ENCODE measurements at regions not wholly inside any gene's neighbourhood (a gene's known extent, or its start where the extent isn't known, plus 50 kb on each side); places are given as distances from the start of the nearest gene placed in this dataset.
"Not testable (repeated sequence)": the region's sequence is repeated elsewhere in the genome, so short reads cannot be mapped to it uniquely, and the experiment has no call there.

DNA sequence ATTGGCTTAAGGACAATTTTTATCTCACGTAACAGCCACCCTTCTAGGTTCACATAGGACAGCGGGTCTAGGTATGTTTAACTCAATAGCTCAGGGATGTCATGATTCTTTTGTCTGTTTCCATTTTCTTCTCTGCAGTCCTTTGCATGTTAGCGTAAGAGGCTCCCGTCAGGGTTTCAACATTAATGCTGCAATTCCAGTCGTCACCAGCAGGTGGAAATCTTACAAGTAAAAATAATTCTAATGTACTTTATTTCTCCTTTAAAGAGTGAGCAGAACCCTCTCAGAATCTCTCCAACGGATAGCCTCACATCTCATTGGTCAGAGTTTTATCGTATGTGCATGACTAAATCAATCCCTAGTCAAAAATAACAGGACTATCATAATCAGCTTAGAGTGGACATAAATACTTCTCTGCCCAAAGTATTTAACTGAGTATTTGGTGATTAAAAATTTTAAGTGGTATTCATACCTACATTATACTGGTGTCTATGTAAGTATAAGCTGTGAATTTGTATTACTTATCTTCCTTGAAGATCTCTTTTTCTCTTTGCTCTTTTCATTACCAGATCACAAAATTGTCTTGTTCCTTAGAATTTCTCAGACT, 487.2 kb upstream of the GCFC2 start:
- no peak overlapping the region for H3K27ac ChIP-seq
- H4K20me1 ChIP-seq, result no peaks in the 10 kb centered on the region
- H3K4me3 ChIP-seq, result no peak overlapping the region
- H3K36me3 ChIP-seq, result no peaks in the 10 kb centered on the region
- no peaks in the 10 kb centered on the region for H3K4me1 ChIP-seq
- H3K9me3 ChIP-seq, result no peaks in the 10 kb centered on the region
- no peaks in the 10 kb centered on the region for H3K27me3 ChIP-seq
- H3K4me2 ChIP-seq, result no peak overlapping the region
- H3K9ac ChIP-seq, result no peak overlapping the region
- no peak for TF ChIP-seq Cebpa-rat (IDR thresholded peaks at IDR 0.05)

DNA sequence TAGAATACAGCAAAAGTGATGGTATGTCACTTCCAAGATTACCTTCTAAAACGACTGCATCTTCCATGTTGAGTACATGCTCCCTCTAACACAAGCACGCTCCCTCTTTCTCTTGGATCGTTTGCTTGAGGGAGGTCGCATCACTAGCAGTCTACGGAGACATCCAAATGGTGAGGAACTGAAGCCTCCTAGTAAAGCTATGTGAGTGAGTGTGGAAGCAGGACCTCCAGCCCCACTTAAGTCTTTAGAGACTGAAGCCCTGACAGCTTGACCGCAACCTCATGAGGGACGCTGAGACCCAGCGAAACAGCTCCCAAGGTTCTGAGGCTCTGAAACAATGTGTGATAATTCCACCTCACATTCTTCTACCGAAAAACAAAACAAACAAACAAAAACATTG, 486.7 kb upstream of the GCFC2 start:
- Histone ChIP-seq H3K27ac (no peak overlapping the region), H3K9me3 (no peaks in the 10 kb centered on the region), H3K4me2 (no peak overlapping the region), H3K36me3 (no peaks in the 10 kb centered on the region), H3K4me1 (no peaks in the 10 kb centered on the region), H4K20me1 (no peaks in the 10 kb centered on the region), H3K27me3 (no peaks in the 10 kb centered on the region), H3K9ac (no peak overlapping the region), H3K4me3 (no peak overlapping the region)
- no peak for TF ChIP-seq Cebpa-rat (IDR thresholded peaks at IDR 0.05)

DNA sequence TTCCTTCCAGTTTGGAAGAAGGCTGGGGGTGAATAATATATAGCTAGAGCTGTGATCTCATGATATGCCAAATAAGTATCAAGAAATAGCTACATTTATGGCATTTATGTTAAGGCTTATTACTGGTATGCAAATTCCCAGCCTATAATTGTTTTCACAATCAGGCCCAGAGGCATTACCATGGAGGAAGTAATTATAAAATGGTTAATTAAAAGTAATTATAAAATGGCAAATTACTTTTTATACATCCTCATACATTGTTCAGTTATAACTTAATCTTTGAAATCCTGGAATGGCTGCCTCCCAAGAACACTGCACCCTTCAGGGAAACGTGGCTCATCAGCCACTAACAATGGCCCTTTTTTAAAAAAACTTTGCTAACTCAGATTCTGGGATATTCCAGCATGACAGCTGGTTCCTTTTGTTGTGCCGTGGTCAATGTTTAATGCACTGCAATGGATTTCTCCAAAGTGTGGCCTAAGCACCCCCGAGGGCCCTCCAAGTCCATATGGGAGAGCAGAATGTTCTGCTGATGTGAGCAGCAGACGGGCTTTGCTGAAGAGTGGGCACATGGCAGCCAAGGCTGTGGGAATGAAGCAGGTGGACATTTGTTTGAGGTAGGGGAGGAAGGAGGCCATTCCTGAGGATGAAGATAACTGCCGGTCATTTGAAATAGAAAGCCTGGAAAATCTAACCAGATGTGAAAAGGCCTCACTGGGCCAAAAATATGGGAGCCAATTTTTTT, 483.5 kb upstream of the GCFC2 start:
- Histone ChIP-seq H3K27me3 (no peaks in the 10 kb centered on the region), H3K9ac (no peak overlapping the region), H3K4me3 (no peak overlapping the region), H3K9me3 (no peaks in the 10 kb centered on the region), H4K20me1 (no peaks in the 10 kb centered on the region), H3K4me1 (no peaks in the 10 kb centered on the region), H3K4me2 (no peak overlapping the region), H3K36me3 (no peaks in the 10 kb centered on the region), H3K27ac (no peak overlapping the region)
- TF ChIP-seq Cebpa-rat (IDR thresholded peaks at IDR 0.05), result no peak

DNA sequence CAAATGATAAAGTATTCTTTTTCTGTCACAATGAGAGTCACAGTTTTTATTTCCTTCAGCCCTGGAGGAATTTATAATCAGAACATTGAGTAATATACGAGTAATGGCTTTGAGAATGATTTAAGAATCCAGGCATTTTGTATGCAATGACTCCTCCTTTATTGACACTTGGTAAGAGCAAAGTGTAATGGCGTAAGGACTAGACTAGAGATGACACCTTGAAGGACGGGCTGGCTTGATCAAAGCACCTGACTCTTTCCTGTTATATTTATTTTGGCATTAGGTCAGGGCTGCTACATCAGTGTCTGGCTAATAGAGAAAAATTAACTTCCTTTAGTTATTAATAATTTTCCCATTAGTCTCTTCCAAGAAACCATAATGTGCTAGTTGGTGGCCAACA, 482.4 kb upstream of the GCFC2 start:
- Histone ChIP-seq H3K9ac (no peak overlapping the region), H3K9me3 (no peaks in the 10 kb centered on the region), H3K4me2 (no peak overlapping the region), H3K27me3 (no peaks in the 10 kb centered on the region), H3K27ac (no peak overlapping the region), H3K4me3 (no peak overlapping the region), H4K20me1 (no peaks in the 10 kb centered on the region), H3K36me3 (no peaks in the 10 kb centered on the region), H3K4me1 (no peaks in the 10 kb centered on the region)
- no peak for TF ChIP-seq Cebpa-rat (IDR thresholded peaks at IDR 0.05)

DNA sequence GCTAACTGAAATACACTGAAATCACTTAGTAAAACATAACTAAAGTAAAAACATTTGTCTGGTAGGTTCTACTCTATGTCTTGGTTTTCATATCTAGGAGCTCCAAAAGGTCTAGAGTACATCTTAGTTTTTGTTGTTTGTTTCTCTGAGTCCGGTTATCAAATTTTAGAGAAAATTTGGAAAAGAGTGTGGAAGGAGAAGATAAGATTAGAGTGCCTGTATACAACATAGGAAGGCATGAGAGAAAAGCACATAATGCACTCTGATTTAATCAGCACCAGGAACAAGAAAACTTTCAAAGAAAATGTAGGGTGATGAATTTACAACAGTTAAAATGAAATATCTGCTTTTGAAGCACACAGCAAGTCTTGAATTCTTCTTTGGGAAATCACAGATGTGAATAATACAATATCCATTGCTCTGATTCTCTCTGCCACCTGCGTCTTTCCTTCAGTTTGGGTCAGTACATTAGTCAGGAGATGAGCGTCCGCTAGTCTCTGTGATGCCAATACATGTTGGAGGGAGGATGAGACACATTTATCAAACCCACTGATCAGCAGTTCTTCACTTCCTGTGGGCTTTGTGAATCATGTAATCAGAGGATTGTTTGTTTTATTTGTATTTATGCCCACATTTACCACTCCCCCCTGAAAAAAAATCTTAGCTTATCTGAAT, 477.8 kb upstream of the GCFC2 start:
- Histone ChIP-seq H3K4me3 (no peak overlapping the region), H3K36me3 (no peaks in the 10 kb centered on the region), H3K27me3 (no peaks in the 10 kb centered on the region), H3K9ac (no peak overlapping the region), H3K27ac (no peak overlapping the region), H3K4me1 (no peaks in the 10 kb centered on the region), H3K4me2 (no peak overlapping the region), H4K20me1 (no peaks in the 10 kb centered on the region), H3K9me3 (no peaks in the 10 kb centered on the region)
- no peak for TF ChIP-seq Cebpa-rat (IDR thresholded peaks at IDR 0.05)

DNA sequence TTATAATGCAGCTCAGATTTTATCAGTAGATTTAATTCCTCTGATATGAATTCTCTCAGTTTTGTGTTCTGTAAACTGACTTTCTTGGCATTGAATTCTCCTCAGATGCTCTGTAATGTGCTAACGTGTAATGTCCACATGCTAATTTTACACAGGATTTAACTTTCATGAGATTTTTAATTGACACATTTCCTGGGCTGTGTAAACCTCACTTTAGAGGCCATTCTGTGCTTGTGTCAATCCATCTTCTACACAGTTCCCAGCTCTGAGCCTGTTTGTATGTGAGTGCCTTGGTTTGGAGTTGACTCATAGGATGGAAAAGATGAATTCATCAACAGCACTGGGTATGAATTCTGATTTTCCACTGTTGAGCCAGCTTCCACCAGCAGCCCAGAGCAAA, 476.7 kb upstream of the GCFC2 start:
- H3K27me3 ChIP-seq, result no peaks in the 10 kb centered on the region

DNA sequence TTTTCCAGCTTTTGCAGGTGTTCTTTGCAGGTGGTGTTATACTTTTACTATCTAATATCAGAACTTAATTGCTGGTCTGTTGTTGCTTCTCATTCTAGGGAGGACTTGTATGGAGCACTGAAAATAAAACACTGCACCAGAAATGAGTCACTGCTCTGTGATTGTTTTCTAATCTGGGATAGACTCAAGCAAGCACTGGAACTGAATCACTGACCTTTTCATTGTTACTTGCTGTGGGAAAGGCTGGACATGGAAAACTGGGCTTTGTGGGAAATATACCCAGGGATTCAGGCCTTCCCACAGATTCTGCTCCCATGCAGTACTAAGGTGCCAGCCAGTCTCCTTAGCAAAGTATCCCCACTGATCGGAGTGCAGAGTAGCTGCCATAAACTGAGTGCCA, 470.0 kb upstream of the GCFC2 start:
- Histone ChIP-seq H3K9ac (no peak overlapping the region), H3K36me3 (no peaks in the 10 kb centered on the region), H3K27ac (no peak overlapping the region), H3K27me3 (no peaks in the 10 kb centered on the region), H3K4me2 (no peak overlapping the region), H4K20me1 (no peaks in the 10 kb centered on the region), H3K9me3 (peaks cover 28% of the 10 kb centered on the region), H3K4me1 (no peaks in the 10 kb centered on the region), H3K4me3 (no peak overlapping the region)
- TF ChIP-seq Cebpa-rat (IDR thresholded peaks at IDR 0.05), result no peak

More for the DNA sequence above, 476.7 kb upstream of the GCFC2 start:
- Histone ChIP-seq H3K9ac (no peak overlapping the region), H4K20me1 (no peaks in the 10 kb centered on the region), H3K27ac (no peak overlapping the region), H3K9me3 (no peaks in the 10 kb centered on the region), H3K4me1 (no peaks in the 10 kb centered on the region), H3K4me3 (no peak overlapping the region), H3K4me2 (no peak overlapping the region), H3K36me3 (no peaks in the 10 kb centered on the region)
- no peak for TF ChIP-seq Cebpa-rat (IDR thresholded peaks at IDR 0.05)

DNA sequence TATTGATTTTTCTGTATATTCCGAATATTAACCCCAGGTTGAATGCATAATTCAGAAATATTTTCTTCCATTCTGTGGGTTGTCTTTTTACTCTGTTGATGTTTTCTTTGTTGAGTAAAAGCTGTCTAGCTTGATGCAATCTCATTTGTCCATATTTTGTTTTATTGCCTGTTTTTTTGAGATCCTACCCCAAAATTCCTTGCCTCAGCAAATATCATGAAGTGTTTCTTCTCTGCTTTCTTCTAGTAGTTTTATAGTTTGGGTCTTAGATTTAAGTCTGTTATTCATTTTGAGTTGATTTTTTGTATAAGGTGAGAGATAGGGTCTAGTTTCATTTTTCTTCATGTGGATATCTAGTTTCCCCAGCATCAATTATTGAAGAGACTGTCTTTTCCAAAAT, 467.9 kb upstream of the GCFC2 start:
- Histone ChIP-seq H3K4me1 (no peaks in the 10 kb centered on the region), H3K27ac (no peak overlapping the region), H3K4me3 (no peak overlapping the region), H3K9ac (no peak overlapping the region), H4K20me1 (no peaks in the 10 kb centered on the region), H3K36me3 (no peaks in the 10 kb centered on the region), H3K27me3 (no peaks in the 10 kb centered on the region), H3K4me2 (no peak overlapping the region), H3K9me3 (peaks cover 33% of the 10 kb centered on the region)
- no peak for TF ChIP-seq Cebpa-rat (IDR thresholded peaks at IDR 0.05)

DNA sequence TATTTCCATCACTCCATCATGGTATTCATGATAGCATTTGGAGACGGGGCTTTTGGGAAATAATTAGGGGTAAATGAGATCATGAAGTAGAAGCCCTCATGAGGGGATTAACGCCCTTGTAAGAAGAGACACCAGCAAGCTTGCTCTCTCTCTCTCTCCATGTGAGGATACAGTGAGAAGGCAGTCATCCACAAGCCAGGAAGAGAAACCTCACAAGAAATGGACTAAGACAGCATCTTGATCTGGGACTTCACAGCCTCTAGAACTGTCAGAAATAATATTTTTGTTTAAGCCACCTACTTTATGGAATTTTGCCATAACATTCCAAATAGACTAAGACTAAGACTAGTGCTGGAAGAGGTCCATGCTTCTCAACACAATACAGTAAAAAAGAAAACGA, 464.6 kb upstream of the GCFC2 start:
- H3K4me1 ChIP-seq, result no peaks in the 10 kb centered on the region
- no peaks in the 10 kb centered on the region for H3K36me3 ChIP-seq
- no peaks in the 10 kb centered on the region for H3K27me3 ChIP-seq
- H3K4me2 ChIP-seq, result no peak overlapping the region
- no peak overlapping the region for H3K27ac ChIP-seq
- peaks cover 26% of the 10 kb centered on the region for H3K9me3 ChIP-seq
- H3K4me3 ChIP-seq, result no peak overlapping the region
- no peak overlapping the region for H3K9ac ChIP-seq
- H4K20me1 ChIP-seq, result no peaks in the 10 kb centered on the region
- TF ChIP-seq Cebpa-rat (IDR thresholded peaks at IDR 0.05), result no peak

DNA sequence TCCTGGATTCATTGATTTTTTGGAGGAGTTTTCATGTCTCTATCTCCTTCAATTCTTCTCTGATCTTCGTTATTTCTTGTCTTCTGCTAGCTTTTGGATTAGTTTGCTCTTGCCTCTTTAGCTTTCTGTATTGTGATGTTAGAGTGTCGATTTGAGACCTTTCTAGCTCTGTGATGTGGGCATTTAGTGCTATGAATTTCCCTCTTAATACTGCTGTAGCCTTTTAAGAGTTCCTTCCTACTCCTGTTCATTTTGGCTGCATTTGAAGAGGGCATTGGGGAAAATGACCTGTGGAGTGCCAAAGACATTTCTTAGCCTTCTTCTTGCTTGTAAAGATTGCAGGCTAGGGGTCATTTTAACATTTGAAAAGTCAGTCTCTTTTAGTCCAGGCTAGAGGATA, 463.8 kb upstream of the GCFC2 start:
- no peak overlapping the region for H3K4me3 ChIP-seq
- no peaks in the 10 kb centered on the region for H3K27me3 ChIP-seq
- peaks cover 23% of the 10 kb centered on the region for H3K9me3 ChIP-seq
- no peak overlapping the region for H3K27ac ChIP-seq
- TF ChIP-seq Cebpa-rat (IDR thresholded peaks at IDR 0.05), result no peak
- no peaks in the 10 kb centered on the region for H3K36me3 ChIP-seq
- H3K4me2 ChIP-seq, result no peak overlapping the region
- H4K20me1 ChIP-seq, result no peaks in the 10 kb centered on the region
- no peak overlapping the region for H3K9ac ChIP-seq
- H3K4me1 ChIP-seq, result no peaks in the 10 kb centered on the region

DNA sequence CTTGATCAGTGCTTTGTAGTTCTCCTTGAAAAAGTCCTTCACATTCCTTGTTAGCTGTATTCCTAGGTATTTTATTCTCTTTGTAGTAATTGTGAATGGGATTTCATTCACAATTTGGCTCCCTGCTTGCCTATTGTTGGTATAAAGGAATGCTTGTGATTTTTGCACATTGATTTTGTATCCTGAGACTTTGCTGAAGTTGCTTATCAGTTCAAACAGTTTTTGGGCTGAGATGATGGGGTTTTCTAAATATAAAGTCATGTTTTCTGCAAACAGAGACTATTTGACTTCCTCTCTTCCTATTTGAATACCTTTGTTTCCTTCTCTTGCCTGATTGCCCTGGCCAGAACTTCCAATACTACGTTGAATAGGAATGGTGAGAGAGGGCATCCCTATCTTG, 462.5 kb upstream of the GCFC2 start:
- H3K4me1 ChIP-seq, H3K9ac ChIP-seq, H3K36me3 ChIP-seq, H3K4me3 ChIP-seq, H3K27me3 ChIP-seq, H3K4me2 ChIP-seq, H4K20me1 ChIP-seq, H3K27ac ChIP-seq: not testable (repeated sequence)
- peaks cover 14% of the 10 kb centered on the region for H3K9me3 ChIP-seq

DNA sequence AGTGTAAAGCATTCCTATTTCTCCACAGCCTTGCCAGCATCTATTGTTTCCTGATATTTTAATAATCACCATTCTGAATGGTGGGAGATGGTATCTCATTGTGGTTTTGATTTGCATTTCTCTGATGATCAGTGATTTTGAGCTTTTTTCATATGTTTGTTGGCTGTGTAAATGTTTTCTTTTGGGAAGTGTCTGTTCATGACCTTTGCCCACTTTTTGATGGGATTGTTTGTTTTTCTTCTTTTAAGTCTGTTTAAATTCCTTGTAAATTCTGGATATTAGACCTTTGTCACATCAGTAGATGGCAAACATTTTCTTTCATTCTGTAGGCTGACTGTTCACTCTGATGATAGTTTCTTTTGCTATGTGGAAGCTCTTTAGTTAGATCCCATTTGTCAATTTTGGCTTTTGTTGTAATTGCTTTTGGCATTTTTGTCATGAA, 461.5 kb upstream of the GCFC2 start:
- H3K27ac ChIP-seq, H3K4me2 ChIP-seq, H4K20me1 ChIP-seq, H3K4me1 ChIP-seq, H3K27me3 ChIP-seq, H3K36me3 ChIP-seq, H3K9me3 ChIP-seq, H3K9ac ChIP-seq, H3K4me3 ChIP-seq: not testable (repeated sequence)

Data from BLaER1 (cell line).